ENCODE measurements at regions not wholly inside any gene's neighbourhood (a gene's known extent, or its start where the extent isn't known, plus 50 kb on each side); places are given as distances from the start of the nearest gene placed in this dataset.
A peak's percentile ranks its signal among the peaks of the same experiment; 100 is the strongest.

- DNase-seq, result no peak
These were observed 79.3 kb downstream of the SIK1 start for GRCh38 chr21:43347461-43348169.

GRCh38 chr21:43346551-43346950, 80.4 kb downstream of the SIK1 start:
- no peak for DNase-seq

- no peak for DNase-seq
These were observed 81.1 kb downstream of the SIK1 start for GRCh38 chr21:43345746-43346409.

GRCh38 chr21:43345046-43345745, 81.7 kb downstream of the SIK1 start:
- no peak for DNase-seq

- no peak for DNase-seq
These were observed 82.7 kb downstream of the SIK1 start for GRCh38 chr21:43343992-43344886.

- peak; percentile 31 for DNase-seq
These were observed 83.6 kb downstream of the SIK1 start for GRCh38 chr21:43343095-43343991.

- DNase-seq, result no peak
These were observed 84.5 kb downstream of the SIK1 start for GRCh38 chr21:43342301-43342881.

- no peak for DNase-seq
These were observed 85.4 kb downstream of the SIK1 start for GRCh38 chr21:43341378-43342161.

- DNase-seq, result no peak
These were observed 86.2 kb downstream of the SIK1 start for GRCh38 chr21:43340491-43341377.

- no peak for DNase-seq
These were observed 87.3 kb downstream of the SIK1 start for GRCh38 chr21:43339668-43340067.

- no peak for DNase-seq
These were observed 88.0 kb downstream of the SIK1 start for GRCh38 chr21:43338951-43339350.

GRCh38 chr21:43337901-43338655, 88.9 kb downstream of the SIK1 start:
- DNase-seq, result no peak

- no peak for DNase-seq
These were observed 91.8 kb downstream of the SIK1 start for GRCh38 chr21:43335119-43335518.

GRCh38 chr21:43334214-43334958, 92.5 kb downstream of the SIK1 start:
- no peak for DNase-seq

- no peak for DNase-seq
These were observed 93.5 kb downstream of the SIK1 start for GRCh38 chr21:43333298-43334062.

- DNase-seq, result no peak
These were observed 94.1 kb downstream of the SIK1 start for GRCh38 chr21:43332861-43333297.

Data from NCI-H748 treated with DMSO at 0.1 percent for 48 hours (cell line).